ENCODE measurements at regions not wholly inside any gene's neighbourhood (a gene's known extent, or its start where the extent isn't known, plus 50 kb on each side); places are given as distances from the start of the nearest gene placed in this dataset.
A peak's percentile ranks its signal among the peaks of the same experiment; 100 is the strongest.
"Not testable (repeated sequence)": the region's sequence is repeated elsewhere in the genome, so short reads cannot be mapped to it uniquely, and the experiment has no call there.

- DNase-seq (ENCODE audit: low read depth, low spot score) = not testable (repeated sequence)
Observed at GRCh38 chr7:73244782-73245311, 63.8 kb downstream of the NSUN5 start.

DNA sequence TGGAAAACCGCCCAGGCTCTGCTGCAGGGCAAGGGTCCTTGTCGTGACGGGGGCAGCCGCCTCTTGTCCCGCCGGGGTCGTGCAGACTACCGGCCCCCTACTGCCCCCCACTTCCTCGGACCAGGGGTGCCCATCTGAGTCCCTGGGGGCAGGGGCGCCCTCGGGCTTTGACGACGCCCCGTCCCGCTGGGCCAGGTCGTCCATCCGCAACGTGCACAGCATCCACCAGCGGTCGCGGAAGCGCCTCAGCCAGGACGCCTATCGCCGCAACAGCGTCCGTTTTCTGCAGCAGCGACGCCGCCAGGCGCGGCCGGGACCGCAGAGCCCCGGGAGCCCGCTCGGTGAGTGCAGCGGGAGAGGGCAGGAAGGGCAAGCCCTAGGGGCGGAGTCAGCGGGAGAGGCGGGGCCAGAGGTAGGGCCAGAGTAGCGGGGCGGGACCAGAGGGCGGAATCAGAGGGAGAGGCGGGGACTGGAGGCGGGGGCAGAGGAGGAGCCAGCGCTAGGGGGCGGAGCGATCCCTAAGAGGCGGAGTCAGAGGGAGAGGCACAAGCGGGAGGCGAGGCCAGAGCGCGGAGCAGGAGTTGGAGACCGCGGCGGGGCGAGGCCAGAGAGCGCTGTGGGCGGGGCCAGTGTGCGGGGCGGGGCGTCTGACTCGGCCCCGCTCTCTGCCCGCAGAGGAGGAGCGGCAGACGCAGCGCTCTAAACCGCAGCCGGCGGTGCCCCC, 73.5 kb downstream of the NSUN5 start:
- DNase-seq (ENCODE audit: low read depth, low spot score) = not testable (repeated sequence)

GRCh38 chr7:73225745-73226144, 82.9 kb downstream of the NSUN5 start:
- DNase-seq (ENCODE audit: low read depth, low spot score) = not testable (repeated sequence)

- DNase-seq (ENCODE audit: low read depth, low spot score) = not testable (repeated sequence)
Observed at GRCh38 chr7:73221724-73222123, 86.9 kb downstream of the NSUN5 start.

- DNase-seq (ENCODE audit: low read depth, low spot score) = not testable (repeated sequence)
Observed at GRCh38 chr7:73220766-73221370, 87.8 kb downstream of the NSUN5 start.

DNA sequence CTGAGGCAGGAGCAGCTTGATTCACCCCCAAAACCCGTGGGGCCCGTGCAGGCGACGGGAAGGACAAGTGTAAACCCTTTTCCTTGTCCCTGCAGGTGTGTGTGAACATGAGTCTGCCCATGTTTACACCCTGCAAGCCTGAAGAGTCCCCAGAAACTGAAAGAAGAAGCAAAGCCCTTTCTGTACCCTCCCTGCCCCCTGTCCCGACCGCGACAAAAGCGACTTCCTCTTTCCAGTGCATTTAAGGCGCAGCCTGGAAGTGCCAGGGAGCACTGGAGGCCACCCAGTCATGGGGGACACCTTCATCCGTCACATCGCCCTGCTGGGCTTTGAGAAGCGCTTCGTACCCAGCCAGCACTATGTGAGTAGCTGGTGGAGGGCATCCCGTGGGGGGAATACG, 88.3 kb downstream of the NSUN5 start:
- not testable (repeated sequence) for DNase-seq (ENCODE audit: low read depth, low spot score)

GRCh38 chr7:73218802-73219201, 89.8 kb downstream of the NSUN5 start:
- not testable (repeated sequence) for DNase-seq (ENCODE audit: low read depth, low spot score)

- DNase-seq (ENCODE audit: low read depth, low spot score) = not testable (repeated sequence)
Observed at GRCh38 chr7:73216046-73216675, 92.5 kb downstream of the NSUN5 start.

DNA sequence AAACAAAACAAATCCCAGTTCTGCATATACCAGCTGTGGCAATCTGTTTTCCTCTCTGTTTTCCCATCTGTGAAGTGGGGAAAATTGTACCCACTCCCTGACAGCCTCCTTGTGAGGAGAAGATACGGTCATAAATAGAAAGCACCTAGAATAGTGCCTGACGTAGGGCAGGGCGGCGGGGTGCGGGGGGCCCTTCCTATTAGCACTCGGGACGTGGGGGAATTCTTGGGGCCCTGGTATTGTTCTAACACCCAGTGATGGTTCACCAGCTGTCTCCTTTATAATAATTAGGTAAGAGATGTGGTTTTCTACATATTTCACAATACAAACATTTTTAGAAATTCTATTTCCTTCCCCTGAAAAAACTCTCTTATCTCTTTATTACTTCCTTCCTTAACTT, 93.4 kb downstream of the NSUN5 start:
- not testable (repeated sequence) for DNase-seq (ENCODE audit: low read depth, low spot score)

- DNase-seq (ENCODE audit: low read depth, low spot score) = peak; percentile 1
Observed at GRCh38 chr7:73214471-73214870, 94.2 kb downstream of the NSUN5 start.

- DNase-seq (ENCODE audit: low read depth, low spot score) = not testable (repeated sequence)
Observed at GRCh38 chr7:73213076-73213475, 95.5 kb downstream of the NSUN5 start.

GRCh38 chr7:73205594-73205993, 103.0 kb downstream of the NSUN5 start:
- not testable (repeated sequence) for DNase-seq (ENCODE audit: low read depth, low spot score)

- DNase-seq (ENCODE audit: low read depth, low spot score) = peak; percentile 88
Observed at GRCh38 chr7:73204898-73205297, 103.7 kb downstream of the NSUN5 start.

DNA sequence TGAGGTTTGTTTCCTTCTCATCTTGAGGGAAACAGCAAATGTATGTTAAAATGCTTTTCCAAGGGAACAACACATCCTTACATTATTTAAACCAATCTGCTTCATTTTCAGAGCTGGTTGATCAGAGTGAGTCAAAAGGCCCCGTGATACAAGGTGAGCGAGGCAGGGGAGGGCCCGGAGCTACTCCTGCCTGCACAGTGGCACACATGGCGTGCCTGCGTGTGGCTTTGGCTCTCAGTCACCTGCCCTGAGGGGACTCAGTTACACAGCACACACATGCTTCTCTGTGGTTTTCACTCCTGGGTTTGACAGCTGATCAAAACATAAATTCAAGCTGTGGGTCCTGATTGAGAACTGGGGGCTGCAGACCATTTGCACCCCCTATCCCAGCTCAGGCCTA, 105.3 kb downstream of the NSUN5 start:
- not testable (repeated sequence) for DNase-seq (ENCODE audit: low read depth, low spot score)

DNA sequence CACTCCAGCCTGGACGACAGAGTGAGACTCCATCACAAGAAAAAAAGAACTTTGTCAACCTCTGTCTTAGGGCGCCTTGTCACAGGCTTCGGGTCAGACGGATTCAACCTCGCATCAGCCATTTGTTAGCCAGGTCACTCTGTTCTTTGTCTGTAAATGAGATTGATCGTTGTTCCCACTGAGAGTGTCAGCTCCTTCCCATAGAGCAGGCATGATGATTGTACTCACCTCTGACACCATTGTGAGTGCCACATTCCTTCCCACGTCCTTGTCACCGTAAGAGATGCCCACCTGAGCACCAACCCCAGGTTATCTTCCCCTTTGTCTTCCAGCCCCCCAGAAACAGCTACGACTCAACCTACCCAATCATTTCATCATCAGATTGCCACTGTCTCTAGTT, 107.4 kb downstream of the NSUN5 start:
- DNase-seq (ENCODE audit: low read depth, low spot score) = not testable (repeated sequence)

- DNase-seq (ENCODE audit: low read depth, low spot score) = not testable (repeated sequence)
Observed at GRCh38 chr7:73200518-73201099, 108.0 kb downstream of the NSUN5 start.

GRCh38 chr7:73193991-73194390, 108.2 kb upstream of the SPDYE9 start:
- DNase-seq (ENCODE audit: low read depth, low spot score) = not testable (repeated sequence)

DNA sequence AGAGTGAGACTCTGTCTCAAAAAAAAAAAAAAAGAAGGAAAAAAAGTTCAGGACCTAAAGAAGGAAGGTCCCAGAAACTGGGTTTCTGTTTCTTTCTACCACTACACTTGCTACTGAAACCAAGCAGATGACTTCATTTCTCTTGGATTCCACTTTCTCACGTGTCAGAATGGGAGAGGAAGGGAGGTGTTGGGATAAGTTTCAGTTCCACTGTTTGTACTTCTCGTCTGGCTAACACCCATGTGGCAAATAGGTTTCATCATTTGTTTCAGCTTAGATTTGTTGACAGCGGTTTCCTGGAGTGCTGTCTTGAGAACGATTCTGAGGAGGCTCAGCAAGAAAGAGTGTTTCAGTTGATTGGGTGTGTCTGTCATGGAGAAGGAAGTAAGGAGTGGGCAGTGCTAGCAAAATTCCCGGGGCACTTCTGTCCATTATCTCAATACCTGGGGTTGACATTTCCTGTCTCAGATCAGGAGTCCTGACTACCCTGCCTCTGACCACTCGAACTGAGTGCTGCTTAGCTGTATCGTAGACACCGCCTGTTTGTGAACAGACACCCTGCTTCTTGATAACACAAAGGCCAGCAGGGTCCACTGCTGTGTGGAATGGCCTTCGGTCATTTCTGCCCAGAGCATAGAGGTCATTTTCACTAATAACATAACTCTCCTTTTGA, 104.8 kb upstream of the SPDYE9 start:
- not testable (repeated sequence) for DNase-seq (ENCODE audit: low read depth, low spot score)

DNA sequence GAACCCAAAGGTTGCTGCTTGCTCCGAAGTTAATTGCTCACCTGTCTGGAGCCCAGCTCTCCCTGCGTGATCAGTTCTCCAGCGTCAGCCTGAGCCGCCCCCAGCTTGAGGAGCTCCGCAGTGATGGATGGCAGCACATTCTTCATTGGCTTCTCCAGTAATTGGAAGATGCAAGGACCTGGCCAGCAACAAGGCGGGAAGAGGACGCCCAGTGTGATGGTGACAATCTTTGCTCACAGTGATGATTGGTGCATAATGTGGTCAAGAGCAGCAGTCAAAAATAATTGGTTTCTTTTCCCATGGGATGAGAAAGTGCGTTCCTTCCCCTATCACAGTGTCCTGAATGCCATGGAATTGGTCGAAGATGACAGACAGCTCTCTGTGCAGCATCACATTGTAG, 102.4 kb upstream of the SPDYE9 start:
- DNase-seq (ENCODE audit: low read depth, low spot score) = not testable (repeated sequence)

DNA sequence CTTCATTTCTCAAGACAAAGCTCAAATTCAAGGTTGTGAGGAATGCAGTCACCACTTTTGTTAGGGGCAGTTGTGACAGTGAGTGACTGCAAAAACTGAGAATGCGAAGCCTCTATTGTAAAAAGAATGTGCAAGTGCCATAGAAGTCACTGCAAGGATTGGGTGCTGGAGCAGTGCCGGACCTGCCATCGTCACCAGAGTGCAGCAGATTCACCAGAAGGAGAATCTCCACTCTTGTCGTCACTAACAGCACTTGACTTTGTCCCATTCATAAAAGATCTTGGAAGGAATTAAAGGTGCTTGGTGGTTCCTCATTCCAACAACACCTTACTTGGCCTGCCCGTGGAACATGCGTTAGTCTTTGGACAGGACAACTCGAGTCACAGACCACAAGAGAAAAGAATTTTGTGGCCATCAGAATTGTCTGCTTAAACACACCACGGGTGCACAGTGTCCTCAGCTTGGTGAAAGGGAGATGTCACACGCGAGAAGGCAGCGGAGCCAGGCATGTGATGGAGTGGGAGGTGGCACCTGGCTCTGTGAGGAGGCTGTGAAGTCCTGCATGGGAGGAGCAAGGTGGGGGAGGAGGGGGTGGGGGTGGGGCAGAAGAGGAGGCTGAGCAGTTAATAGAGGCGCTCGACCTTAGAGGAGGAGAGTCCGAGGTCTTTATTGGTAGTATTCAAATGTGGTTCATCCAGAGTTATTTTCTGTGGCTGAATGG, 100.9 kb upstream of the SPDYE9 start:
- DNase-seq (ENCODE audit: low read depth, low spot score) = not testable (repeated sequence)

- DNase-seq (ENCODE audit: low read depth, low spot score) = not testable (repeated sequence)
Observed at GRCh38 chr7:73176813-73177212, 91.0 kb upstream of the SPDYE9 start.
